ENCODE measurements at regions not wholly inside any gene's neighbourhood (a gene's known extent, or its start where the extent isn't known, plus 50 kb on each side); places are given as distances from the start of the nearest gene placed in this dataset.
"Not testable (repeated sequence)": the region's sequence is repeated elsewhere in the genome, so short reads cannot be mapped to it uniquely, and the experiment has no call there.

- no peak for ATAC-seq
- TF ChIP-seq, protein P1, sequence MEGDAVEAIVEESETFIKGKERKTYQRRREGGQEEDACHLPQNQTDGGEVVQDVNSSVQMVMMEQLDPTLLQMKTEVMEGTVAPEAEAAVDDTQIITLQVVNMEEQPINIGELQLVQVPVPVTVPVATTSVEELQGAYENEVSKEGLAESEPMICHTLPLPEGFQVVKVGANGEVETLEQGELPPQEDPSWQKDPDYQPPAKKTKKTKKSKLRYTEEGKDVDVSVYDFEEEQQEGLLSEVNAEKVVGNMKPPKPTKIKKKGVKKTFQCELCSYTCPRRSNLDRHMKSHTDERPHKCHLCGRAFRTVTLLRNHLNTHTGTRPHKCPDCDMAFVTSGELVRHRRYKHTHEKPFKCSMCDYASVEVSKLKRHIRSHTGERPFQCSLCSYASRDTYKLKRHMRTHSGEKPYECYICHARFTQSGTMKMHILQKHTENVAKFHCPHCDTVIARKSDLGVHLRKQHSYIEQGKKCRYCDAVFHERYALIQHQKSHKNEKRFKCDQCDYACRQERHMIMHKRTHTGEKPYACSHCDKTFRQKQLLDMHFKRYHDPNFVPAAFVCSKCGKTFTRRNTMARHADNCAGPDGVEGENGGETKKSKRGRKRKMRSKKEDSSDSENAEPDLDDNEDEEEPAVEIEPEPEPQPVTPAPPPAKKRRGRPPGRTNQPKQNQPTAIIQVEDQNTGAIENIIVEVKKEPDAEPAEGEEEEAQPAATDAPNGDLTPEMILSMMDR (IDR thresholded peaks at IDR 0.05), result no peak
- H3K4me3 ChIP-seq, result no peak overlapping the region
- no peaks in the 10 kb centered on the region for H3K27me3 ChIP-seq
- H3K9me3 ChIP-seq, result no peaks in the 10 kb centered on the region
- no peaks in the 10 kb centered on the region for H3K4me1 ChIP-seq
- WGBS, 2 donors, result 88 to 92% methylated on average over 9 of the region's 9 CpGs
- H3K27ac ChIP-seq, result no peak overlapping the region
- H3K36me3 ChIP-seq, result no peaks in the 10 kb centered on the region
- no peak for FAIRE-seq
- no peak for DNase-seq
- intact Hi-C loops (cut with DNase I), result no loop called here
Measured at GRCh38 chr7:108652886-108653285, 83.2 kb downstream of the DNAJB9 start.

GRCh38 chr7:108653526-108653925 lies 83.9 kb downstream of the DNAJB9 start:
- TF ChIP-seq, protein P1 (IDR thresholded peaks at IDR 0.05), result no peak
- Histone ChIP-seq H3K27me3 (no peaks in the 10 kb centered on the region), H3K36me3 (no peaks in the 10 kb centered on the region), H3K4me1 (no peaks in the 10 kb centered on the region), H3K27ac (no peak overlapping the region), H3K9me3 (no peaks in the 10 kb centered on the region), H3K4me3 (no peak overlapping the region)
- FAIRE-seq (no peak), ATAC-seq (no peak), DNase-seq (no peak)
- intact Hi-C loops (cut with DNase I), result no loop called here
- WGBS, 2 donors, result 56 to 67% methylated on average over 4 of the region's 4 CpGs

GRCh38 chr7:108657140-108657726 lies 87.6 kb downstream of the DNAJB9 start:
- H3K9me3 ChIP-seq; FAIRE-seq; ATAC-seq; H3K27me3 ChIP-seq; H3K36me3 ChIP-seq; H3K27ac ChIP-seq; intact Hi-C loops (cut with DNase I); H3K4me1 ChIP-seq; H3K4me3 ChIP-seq: not testable (repeated sequence)
- peak in 2 of 6 donors; percentile 17 to 52 for DNase-seq
- WGBS, 2 donors, result 89 to 97% methylated on average over 23 to 37 of the region's 37 CpGs

DNA sequence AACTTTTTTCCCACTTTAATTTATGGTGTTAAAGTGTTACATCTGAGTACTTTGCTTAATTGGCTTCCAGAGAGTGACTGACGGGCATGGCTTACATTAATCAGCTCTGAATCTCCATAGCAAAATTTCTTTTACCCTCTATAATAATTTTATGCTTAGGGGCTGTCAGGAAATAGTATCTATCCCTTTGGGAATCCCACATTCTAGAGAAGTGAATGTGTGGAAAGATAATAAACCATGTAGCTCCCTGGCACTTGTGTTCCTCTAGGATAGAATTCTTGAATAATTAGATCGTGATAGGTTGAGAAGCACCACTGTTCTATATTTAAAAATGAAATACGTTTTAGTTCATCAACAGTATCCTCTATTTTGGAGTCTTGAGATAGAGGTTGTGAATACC lies 89.6 kb downstream of the DNAJB9 start:
- TF ChIP-seq, protein P1 (IDR thresholded peaks at IDR 0.05), result no peak
- Histone ChIP-seq H3K9me3 (no peaks in the 10 kb centered on the region), H3K4me1 (no peaks in the 10 kb centered on the region), H3K4me3 (no peak overlapping the region), H3K27me3 (no peaks in the 10 kb centered on the region), H3K27ac (no peak overlapping the region), H3K36me3 (no peaks in the 10 kb centered on the region)
- ATAC-seq (no peak), FAIRE-seq (no peak), DNase-seq (no peak)
- intact Hi-C loops (cut with DNase I), result no loop called here
- WGBS, 2 donors, result 55 to 66% methylated on average over 3 of the region's 3 CpGs

DNA sequence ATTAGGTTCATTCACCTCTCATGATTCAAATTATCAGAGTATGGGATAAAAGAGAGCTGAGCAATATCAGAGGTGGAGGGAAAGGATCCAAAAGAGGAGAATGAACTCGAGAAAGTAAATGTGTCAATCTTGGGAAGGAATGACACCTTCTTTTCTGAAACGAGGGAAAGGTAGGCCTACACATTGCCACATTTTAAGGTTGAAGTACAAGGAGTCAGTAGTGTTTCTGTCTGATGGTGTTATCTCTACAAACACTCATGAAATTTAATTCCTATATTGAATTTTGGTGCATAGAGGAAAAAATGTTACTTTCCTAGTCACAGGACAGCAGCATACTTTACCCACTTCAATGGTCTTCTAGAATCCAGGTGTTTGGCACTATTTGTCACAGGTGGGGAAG lies 90.2 kb downstream of the DNAJB9 start:
- intact Hi-C loops (cut with DNase I), result no loop called here
- Histone ChIP-seq H3K27ac (no peak overlapping the region), H3K4me1 (no peaks in the 10 kb centered on the region), H3K27me3 (no peaks in the 10 kb centered on the region), H3K36me3 (no peaks in the 10 kb centered on the region), H3K4me3 (no peak overlapping the region), H3K9me3 (no peaks in the 10 kb centered on the region)
- FAIRE-seq (no peak), DNase-seq (no peak), ATAC-seq (no peak)
- 31 to 50% methylated on average over 2 of the region's 2 CpGs for WGBS, 2 donors
- TF ChIP-seq, protein P1 (IDR thresholded peaks at IDR 0.05), result no peak

All from pancreas (tissue), 10 donors.